ENCODE measurements at regions not wholly inside any gene's neighbourhood (a gene's known extent, or its start where the extent isn't known, plus 50 kb on each side); places are given as distances from the start of the nearest gene placed in this dataset.

DNA sequence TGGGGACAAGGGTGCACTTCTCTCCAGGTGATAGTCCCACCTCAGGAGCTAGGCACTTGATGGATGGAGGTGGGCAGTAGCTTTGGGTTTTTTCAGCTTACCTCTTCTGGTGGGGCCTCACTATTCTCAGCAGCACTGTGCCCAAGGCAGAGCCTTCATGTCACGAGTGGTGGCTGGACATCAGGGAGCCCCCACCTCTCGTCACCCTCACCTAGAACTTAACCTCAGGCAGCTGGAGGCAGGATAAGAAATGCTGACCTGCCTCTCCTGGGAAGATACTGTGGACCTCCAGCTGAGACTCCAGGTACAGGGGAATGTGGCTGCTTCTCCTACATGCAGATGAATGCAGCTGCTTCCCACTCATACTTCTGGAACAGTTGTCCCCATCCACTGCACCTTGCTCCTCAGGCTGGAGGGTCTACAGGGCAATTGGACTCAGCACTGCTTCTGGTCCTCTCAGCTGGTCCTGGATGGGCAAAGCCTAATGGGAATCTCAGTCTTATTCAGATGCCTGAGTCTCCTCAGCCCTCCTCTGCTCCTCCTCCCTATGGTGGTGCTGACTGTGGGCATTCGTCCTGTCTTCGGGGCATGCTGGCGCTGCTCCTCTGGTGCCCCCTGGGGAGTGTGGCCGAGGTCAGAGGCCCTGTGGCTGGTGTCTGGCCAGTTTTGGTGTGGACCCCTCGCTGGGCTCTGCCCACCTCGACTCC, 129.9 kb downstream of the KLF13 start:
- DNase-seq (ENCODE audit: low spot score): no peak

DNA sequence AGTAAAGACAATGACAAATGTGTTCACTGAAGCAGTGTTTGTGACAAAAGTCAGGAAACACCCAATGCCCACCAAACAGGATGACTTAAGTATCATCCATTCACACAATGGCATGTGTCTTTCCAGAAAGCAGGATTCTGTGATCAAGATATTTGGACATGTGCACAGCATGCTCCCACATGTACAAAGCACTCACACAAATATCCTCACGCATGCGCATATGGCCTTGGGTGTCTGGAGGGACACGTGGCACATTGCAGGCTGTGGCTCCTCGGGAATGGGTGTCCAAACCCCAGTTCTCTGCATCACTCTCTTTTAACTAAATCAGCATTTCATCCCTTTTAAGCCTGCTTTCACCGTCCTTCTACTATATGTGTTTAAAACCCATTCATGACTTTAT, 130.5 kb downstream of the KLF13 start:
- DNase-seq (ENCODE audit: low spot score): no peak

DNA sequence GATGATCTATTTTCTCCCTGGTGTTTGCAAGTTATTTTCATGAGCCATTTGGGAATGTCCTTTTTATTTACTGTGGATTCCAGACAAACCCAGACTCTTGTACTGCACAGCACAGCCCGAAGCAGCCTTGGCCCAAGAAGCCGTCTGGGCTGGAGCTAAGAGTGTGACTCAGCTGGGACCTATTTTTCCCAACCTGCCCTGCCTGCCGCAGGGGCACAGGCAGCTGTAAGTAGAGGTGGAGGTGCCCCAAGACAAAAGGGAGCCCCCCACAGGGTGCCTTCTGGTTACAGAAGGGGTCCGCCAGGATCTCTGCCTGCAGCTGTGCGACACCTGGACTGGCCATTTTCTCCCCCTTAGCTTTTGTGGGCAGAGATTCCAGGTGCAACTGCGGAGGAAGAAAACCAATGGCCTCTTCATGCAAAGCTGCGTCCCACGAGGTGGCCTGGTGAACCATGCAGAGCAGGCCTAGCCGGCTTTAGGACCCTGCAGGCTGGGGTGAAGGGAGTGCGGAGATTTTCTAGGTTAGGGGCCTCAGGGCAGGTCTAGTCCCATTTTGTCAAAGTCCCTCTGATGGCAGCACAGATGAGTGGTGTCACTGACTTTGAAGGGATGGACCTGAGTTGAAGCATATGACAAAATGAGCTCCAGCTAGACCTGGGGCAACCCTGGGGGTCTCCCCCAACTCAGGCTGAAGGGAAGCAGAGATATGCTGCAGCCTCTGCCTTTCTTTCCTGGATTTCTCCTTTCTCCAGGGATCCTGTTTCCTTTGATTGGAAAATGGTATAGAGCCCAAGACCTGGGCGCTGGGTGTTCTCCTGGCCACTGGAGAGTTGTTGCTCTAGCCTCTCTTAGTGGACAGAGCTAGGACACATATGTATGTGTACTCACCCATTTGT, 131.2 kb downstream of the KLF13 start:
- peak; percentile 70 for DNase-seq (ENCODE audit: low spot score)

DNA sequence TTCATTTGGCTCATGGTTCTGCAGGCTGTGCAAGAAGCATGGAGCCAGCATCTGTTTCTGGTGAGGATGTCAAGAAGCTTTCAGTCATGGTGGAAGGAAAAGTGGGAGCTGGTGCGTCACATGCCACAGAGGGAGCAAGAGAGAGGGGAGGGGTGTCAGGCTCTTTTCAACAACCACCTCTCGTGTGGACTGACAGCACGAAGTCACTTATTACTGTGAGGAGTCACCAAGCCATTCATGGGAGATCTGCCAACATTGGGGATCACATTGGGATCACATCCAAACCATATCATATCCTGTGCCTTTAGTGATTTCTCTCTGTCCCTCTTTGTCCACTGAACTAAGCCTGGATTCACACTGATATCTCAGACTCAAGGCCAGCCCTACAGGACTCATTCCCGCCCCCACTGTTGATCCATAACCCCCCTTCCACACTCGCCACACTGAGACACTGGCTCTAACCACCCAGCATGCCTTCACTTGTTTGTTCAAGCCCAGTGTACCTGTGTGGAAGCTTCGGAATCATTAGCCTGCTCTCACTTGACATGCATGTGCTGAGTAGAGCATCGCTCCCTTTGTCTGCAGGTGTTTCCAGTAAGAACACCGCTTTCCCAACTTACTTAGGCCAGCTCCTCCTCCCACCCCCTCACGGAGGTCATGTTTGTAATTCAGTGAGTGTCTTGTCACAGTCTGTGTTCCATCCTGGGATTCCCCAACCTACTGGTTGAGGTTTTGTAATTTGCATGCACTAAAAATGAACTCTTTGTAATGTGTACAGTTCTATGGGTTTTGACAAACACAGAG, 132.2 kb downstream of the KLF13 start:
- DNase-seq (ENCODE audit: low spot score): no peak

DNA sequence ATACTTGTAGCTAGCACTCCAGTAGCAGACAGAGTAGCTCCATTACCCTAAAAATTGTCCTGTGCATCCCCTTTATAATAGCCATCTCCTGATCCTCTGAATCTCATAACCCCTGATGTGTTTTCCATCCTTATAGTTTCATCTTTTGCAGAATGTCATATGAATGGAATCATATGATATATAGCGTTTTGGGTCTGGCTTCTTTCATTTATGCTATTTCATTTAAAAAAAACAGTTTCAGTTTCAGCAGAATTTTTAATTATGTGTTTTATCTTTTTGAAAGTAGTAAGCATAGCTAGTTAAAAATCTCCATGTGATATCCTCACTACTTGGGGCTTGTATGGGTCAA, 132.7 kb downstream of the KLF13 start:
- no peak for DNase-seq (ENCODE audit: low spot score)

DNA sequence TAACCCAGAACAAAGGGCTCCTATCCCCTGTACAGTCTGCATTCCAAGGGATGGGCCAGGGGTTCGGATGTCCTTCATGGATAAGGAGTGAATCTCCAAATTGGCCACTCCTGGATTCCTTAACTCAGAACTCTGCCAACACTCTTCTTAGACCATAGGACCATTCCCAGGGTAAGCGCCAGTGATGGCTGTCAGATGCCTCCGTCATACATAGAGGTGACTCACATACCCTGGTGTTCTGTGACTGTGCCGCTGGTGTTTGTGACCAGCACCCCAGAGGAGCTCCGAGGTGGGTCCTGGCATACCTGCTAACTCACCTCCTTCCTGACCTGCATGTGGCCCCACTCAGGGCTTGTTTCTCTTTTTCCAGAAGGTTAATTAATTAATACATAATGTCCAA, 134.7 kb downstream of the KLF13 start:
- DNase-seq (ENCODE audit: low spot score): no peak

DNA sequence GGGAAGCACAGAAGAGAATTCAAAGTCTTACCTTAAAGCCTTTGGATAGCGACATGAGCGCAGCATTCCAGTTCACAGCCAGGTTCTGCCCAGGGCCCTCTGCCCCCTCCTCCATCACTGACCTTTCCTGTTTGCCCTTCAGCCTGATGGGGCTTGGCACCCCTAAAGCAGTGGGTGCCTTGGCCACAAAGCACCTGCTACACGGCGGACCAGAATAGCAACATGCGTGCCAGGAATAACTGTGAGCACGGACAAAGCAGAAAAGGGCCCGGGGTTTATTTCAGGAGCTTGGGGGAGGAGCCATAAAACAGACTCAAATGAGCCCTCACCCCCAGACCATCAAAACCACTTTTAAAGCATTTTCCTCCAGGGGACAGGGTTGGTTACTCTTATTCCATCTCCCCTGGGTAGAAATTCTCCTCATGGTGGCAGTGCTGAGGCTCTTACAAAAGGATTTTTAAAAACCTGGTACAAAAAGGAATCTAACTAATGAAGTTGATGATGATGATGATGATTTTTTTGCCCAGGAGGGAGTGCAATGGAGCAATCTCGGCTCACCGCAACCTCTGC, 135.4 kb downstream of the KLF13 start:
- DNase-seq (ENCODE audit: low spot score): no peak

DNA sequence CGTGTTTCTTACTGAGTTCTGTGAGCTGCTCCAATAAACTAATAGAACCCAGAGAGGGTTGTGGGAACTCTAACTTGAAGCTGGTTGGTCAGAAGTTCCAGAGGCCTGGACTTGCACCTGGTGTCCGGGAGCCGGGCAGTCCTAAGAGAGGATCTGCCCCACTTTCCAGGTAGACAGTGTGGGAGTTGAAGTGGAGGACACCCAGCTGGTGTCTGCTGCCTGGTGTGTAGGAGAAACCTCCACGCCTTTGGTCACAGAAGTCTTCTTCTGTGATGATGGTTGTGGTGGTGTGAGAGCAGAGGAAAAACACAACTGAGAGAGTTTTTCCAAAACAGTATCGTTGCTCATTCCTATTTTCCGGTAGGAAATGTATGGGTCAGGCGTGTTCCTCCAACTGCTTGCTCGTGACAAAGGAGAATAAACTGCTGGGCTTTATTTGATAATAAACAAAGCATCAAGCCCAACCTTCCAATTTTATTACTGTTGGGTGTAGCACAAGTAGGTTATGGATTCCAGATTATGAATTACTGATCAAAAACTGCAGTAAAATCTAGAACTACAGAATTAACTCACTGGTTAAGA, 137.0 kb downstream of the KLF13 start:
- no peak for DNase-seq (ENCODE audit: low spot score)

DNA sequence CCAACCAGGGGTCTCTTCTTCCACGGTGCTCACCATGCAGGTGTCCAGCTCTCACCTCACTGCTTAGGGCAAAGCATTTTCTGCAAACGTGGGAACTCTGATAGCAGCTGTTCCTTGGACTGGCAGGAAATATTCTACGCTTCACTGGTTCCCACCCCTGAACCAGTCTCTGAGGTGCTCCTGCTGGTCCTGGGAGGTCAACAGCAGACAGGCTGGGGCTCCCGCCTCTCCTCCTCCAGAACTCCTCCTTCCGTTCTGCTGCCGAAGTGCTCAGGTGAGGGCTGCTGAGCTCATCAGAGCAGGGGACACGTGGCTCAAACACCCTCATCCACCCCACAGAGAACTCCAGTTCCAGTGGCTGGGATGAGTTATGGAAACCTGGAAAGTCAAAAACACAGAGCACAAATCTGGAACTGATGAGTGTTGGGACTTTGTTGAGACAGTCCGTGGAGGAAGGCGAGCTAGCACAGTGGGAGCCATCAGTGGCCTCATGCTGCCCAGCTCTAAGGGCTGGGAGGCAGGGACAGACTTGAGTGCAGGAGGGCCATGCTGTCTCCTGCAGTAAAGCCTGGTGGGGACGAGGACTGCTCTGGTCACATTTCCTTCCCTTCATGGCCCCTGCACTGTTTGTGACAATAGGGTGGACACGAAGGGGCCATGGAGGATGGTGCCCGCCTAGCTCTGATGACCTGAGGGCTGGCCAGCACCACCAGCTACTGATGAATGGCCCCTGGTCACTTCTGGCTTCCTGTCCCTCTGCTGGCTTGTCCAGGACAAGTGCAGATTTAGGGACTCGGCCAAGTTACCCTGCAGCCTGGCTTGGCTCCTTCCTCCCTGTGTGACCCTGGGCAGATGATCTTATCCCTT, 137.8 kb downstream of the KLF13 start:
- DNase-seq (ENCODE audit: low spot score): no peak

DNA sequence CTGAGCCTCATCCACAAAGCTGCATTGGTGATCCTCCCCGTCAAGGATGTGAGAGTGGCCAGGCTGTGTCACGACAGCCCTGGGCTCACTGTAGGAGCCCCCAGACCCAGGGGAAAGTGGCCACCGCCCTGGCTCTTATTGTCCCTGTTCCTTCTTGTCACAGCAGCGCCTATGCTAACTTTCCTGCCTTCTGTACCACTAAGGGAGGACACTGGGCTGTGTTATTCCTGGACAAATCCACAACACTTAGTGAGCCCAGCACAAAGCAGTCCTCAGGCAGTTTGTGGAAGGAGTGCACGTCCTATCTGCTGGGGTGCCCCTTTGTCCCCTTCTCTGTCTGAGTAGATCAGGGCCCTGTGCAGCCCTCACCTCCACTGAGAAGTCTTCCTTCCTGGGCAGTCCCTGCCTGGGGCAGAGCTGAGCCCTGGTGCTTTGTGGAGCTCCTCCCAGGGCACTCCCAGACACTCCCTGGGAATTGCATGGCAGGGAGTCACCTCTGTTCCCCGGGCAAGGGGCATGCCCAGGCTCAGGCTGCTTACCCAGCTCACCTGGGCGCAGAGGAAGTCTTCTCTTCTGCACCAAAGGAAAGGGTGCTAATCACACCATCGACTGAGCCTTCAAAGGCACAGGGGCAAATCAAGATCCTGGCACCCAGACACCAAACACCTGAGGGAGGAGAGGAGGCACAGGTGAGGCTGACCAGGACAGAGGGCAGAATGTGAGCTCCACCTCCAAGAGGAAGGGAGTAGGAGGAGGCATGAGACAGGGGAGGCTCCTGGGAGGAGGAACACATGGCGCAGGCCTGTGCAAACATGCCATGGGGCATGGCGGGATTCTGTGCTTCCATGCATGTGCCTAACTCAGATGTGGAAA, 138.7 kb downstream of the KLF13 start:
- no peak for DNase-seq (ENCODE audit: low spot score)

DNA sequence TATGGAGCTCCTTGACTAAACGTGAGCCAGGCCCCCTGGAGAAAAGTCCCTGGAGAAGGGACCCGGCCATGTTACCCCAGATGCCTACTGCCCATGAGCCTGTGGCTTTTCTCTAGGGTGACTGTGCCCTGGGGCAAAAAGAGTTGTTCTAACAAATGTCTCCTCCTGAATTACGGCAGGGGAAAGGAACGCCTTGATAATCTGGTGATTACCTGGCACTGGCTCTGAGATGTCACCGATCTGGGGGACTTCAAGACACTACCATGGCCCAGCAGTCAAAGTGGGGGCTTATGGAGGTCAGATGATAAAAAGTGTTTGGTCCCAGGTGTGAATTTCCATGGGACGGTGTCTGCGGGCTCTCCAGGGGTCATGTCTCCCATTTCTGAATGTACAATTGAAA, 140.7 kb downstream of the KLF13 start:
- DNase-seq (ENCODE audit: low spot score): no peak

DNA sequence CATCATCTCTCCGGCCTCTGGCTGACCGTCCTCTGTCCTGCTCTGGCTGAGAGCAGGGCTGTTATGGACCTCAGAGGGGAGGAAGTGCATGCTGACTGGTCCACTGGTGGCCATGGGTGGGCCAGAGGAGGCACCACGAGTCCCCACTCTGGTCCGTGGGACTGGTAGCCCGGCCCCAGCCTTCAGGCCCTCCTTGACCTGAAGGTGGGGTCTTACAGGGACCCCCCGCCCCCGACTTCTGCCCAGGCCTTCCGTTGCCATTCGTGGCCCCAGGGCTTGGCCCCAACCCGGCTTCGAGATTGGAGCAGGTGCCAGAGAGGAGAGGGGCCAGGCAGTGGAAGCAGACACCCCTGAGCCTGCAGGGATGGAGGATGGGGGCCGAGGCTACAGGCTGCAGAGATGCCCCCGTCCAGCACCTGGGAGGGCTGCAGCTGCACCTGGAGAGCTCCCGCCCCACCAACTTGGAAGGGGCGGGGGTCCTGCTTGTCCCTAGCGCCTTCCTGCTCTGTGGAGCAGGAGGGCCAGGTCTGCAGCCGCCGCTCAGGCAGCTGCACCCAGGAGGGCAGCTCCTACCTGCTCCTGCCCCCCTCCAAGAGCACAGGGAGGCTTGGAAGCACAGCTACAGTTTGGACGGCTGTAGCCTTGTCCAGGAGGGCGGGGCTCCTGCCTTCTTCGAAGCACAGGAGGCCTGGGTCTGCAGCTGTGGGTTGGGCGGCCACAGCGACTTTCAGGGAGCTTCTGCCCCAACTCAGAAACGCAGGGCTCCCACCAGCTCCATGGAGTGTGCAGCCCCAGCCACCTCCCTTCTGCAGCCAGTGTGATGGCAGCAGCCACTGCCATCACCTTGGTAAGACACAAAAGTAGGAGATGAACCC, 142.5 kb downstream of the KLF13 start:
- no peak for DNase-seq (ENCODE audit: low spot score)

DNA sequence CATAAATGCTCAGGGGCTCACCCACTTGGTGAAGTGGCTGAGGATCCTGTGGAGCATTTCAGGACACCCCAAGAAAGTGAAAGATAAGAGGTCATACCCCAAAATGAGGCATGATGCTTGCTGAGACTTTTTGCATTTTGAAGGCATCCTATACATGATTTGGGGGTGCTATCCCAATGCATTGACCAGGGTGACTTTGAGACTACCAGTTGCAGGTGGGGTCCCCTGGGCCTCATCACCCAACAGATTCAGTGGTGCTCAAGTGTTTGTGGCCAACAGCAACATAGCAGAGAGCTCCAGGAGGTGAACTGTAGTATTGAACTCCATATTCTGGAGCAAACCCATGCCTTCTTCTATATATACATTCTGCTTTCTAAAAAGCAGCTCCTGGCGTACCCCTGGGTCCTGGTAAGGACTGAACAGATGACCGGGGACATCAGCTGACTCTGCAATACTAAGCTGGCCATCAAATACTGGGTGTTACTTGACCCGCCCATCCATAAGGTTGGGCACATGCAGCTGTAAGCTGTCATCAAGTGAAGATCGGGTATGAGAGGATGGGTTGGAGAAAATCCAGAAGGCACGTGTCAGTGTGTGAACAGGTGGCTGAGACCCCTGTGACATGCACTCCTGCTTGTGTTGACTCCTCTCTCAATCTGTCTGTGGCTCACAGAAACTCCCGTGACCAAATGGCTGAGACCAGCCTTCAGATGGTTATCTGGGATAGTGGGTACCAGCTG, 143.3 kb downstream of the KLF13 start:
- DNase-seq (ENCODE audit: low spot score): no peak

DNA sequence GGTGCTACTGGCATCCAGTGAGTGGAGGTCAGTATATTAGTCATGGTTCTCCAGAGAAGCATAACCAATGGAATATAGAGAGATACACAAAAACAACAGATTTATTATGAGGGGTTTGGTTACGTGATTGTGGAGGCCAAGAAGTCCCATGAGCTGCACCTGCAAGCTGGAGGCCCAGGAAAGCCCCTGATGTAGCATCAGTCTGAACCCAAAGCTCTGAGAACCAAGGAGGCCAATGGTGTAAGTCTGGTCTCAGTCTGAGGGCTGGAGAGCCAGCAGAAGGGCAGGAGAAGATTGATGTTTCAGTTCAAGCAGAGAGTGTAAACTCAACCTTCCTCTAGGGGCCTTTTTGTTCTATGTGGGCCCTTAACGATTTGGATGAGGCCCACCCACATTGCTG, 144.1 kb downstream of the KLF13 start:
- no peak for DNase-seq (ENCODE audit: low spot score)

DNA sequence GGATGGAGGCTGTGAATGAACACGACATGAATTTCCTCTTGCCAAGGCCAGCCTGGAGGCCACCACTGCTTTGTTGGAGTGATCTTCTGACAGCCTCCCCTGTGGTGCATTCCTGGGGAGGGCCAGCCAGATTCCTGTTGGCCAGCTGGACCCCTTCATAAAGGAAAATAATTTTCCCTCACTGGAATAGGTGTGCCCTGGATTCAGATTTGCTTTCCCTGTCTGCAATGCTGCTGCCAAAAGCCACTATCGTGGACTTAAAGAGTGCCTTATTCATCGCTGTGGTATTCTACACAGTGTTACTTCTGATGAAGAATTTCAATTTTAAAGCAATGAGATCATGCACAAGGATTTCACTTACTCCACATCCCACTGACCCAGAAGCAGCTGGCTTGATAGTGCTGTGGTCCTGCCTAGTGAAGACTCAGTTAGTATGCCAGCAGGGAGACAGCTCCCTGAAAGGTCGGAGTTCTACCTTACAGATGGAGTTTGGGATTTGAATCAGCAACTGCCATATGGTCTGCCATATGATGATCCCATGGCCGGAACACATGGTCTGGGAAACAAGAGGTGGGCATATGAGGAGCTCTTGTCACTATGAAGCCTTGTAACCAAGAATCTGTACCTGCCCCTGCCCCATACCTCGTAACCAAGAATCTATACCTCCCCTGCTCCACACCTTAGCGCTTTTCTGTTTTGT, 145.2 kb downstream of the KLF13 start:
- DNase-seq (ENCODE audit: low spot score): peak; percentile 87

DNA sequence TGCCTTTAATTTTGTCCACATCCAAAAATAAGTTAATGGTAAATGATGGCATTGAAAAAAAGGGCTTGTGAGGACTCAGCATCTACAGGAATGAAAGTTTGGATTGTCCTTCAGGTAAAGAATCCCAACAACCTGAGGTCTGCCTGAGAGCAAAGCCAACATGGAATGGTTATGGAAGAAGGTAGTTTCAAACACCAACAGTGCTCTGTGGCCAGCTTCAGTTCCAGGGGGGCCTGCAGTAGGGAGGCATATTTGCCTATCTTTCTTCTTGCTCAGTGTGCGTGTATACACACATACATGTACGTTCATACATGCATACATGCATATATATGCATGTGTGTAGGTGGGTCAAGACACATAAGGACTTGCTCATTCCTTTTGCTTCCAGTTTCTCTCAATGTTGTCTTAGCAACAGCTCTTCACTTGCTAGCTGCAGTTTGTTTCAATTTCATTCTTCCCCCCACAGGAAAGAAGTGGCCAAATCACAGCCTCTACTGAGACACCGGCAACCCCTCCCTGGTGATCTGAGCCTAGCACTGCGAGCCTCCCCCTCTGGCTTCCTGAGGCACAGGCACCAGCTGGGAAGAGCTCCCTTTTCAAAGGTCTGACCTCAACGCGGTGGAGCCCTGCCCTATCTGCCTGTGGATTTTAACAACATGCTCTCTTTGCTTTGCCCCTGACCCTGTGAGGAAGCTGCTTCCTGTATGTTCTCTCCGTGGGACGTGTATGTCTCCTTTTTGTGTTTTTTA, 146.2 kb downstream of the KLF13 start:
- no peak for DNase-seq (ENCODE audit: low spot score)

Measured in A172 (cell line).